HL-60/S4 treated with phorbol 12-myristate 13-acetate at 8.2 ng/mL for 4 days and 3 days (cell line): ENCODE measurements at regions not wholly inside any gene's neighbourhood (a gene's known extent, or its start where the extent isn't known, plus 50 kb on each side); places are given as distances from the start of the nearest gene placed in this dataset.

Experiments
- in situ Hi-C: fragments of 300-500 bp; cut with MboI; formaldehyde crosslinking; loops from 2 replicates; pipeline ENCODE4 v1.15.0; 2022; ENCODE audit warnings: low sequenced_read_pairs

GRCh38 chr7:26040085-26040484 is 111.9 kb upstream of the NFE2L3 start:
- in situ Hi-C loops, result no loop called here

GRCh38 chr7:26042237-26042636 is 109.8 kb upstream of the NFE2L3 start:
- in situ Hi-C loops, result no loop called here

GRCh38 chr7:26043801-26044200 is 108.2 kb upstream of the NFE2L3 start:
- in situ Hi-C loops, result no loop called here

DNA sequence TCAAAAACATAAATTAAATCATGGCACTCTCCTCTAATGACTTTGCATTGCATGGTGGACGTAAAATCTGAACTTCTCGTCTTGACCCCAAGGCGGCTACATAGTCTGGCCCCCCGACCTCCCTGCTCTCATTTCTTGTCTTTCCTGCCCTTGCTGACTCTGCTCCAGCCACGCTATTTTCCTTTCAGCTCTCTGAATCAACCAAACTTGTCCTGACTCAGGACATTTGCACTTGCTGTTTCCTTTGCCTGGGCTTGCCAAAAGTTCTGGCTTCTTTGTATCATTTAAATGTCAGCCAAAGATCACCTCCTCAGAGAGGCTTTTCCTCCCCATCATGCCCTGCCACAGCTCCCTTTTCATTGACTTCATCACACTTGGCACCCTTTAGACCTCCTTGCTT is 107.7 kb upstream of the NFE2L3 start:
- in situ Hi-C loops, result no loop called here

GRCh38 chr7:26046150-26046549 is 105.8 kb upstream of the NFE2L3 start:
- in situ Hi-C loops, result no loop called here

GRCh38 chr7:26046878-26047277 is 105.1 kb upstream of the NFE2L3 start:
- in situ Hi-C loops, result no loop called here

DNA sequence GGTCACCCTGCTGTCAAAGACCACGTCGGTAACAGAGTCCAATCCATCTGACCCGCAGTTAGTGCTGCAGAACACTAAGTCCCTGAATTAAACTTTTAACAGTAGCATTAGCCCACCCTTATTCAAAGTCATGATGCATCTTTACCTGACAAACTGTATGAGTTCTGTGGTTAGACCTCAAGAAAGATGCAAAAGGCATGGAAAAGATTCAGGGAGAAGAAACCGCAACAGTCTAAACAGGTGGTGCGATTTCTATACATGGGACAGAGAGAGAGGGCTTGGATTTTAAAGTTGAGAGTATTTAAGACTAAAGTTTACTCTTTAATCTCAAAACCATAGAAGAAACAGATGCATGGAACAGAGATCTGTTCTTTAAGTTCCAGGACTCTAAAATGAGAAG is 103.3 kb upstream of the NFE2L3 start:
- in situ Hi-C loops, result no loop called here

- in situ Hi-C loops, result no loop called here
These were observed 102.9 kb upstream of the NFE2L3 start for GRCh38 chr7:26049081-26049480.

GRCh38 chr7:26051021-26051420 is 101.0 kb upstream of the NFE2L3 start:
- in situ Hi-C loops, result no loop called here

GRCh38 chr7:26052706-26053105 is 99.3 kb upstream of the NFE2L3 start:
- in situ Hi-C loops, result no loop called here

- in situ Hi-C loops, result no loop called here
These were observed 97.6 kb upstream of the NFE2L3 start for GRCh38 chr7:26054386-26054785.

DNA sequence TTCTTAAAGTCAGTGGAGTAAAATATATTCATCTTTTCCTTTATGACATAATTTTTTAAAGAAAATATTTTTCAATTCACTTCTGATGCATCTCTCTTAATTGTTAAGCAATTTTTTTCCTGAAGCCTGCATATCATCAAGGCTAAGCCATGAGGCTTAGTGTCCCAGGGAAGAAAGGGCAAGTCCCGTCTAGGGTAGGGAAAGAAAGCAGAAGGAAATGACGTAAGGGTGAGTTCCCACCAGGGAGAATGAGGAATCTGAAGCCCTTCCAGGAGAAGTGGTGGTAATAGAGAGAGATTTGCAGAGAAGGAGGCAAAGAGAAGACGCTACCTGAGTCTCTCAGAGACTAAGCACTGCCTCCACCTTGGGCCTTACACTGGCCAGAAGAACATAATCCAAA is 96.8 kb upstream of the NFE2L3 start:
- in situ Hi-C loops, result no loop called here

GRCh38 chr7:26060733-26061677 is 91.0 kb upstream of the NFE2L3 start:
- in situ Hi-C loops, result no loop called here

GRCh38 chr7:26061678-26062603 is 90.1 kb upstream of the NFE2L3 start:
- in situ Hi-C loops, result no loop called here

DNA sequence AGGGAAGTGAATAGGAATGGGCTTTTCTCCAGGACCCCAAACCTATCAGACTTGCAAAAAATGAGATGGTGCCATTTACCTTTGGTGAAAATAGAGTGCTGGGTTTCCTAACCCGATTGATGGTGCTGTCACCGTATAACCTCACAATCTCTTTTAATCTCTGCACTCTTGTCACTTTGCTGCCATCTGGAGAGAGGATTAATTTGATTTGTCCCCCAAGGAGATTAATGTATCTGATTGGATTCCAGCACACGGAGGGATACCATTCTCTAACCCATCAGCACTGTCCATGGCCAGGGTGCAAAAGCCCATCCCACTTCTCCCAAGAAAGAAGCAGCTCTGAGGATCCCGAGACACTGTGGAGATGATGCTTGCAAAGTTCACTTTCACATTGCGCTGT is 86.3 kb upstream of the NFE2L3 start:
- in situ Hi-C loops, result no loop called here

DNA sequence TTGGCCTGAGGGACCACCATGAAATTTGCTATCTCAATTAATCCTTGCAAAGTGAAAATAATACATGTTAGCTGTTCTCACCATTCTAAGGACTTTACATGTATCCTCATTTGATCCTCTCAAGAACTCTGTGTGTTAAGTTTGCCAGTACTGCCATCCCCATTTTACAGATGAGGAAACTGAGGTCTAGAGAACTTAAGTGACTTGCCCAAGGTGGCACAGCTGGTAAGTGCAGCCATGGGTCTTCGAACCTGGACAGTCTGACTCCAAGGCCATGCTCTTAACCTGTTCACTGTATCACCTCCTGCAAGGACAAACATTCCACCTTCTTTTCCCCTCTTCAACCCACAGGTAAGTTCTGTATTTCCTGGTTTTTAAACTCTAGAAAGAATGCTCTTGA is 85.3 kb upstream of the NFE2L3 start:
- in situ Hi-C loops, result no loop called here

DNA sequence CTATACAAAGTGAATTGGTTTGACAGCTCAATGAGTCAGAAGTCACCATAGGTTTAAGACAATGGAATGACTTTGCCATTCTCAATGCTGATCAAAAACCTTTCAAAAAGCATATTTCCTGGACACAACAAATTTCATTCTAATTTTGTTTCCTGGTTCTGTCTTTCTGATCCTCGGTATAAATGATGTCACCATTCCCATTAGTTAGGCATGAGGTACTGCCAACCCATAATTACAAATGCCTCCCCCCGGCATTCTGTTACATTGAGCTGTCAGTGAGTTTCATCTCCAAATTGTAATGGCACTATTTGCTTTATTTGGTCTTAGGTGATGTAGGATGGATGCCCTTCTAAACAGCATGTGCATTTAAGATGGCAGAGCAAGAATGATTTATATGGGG is 81.7 kb upstream of the NFE2L3 start:
- in situ Hi-C loops, result no loop called here

DNA sequence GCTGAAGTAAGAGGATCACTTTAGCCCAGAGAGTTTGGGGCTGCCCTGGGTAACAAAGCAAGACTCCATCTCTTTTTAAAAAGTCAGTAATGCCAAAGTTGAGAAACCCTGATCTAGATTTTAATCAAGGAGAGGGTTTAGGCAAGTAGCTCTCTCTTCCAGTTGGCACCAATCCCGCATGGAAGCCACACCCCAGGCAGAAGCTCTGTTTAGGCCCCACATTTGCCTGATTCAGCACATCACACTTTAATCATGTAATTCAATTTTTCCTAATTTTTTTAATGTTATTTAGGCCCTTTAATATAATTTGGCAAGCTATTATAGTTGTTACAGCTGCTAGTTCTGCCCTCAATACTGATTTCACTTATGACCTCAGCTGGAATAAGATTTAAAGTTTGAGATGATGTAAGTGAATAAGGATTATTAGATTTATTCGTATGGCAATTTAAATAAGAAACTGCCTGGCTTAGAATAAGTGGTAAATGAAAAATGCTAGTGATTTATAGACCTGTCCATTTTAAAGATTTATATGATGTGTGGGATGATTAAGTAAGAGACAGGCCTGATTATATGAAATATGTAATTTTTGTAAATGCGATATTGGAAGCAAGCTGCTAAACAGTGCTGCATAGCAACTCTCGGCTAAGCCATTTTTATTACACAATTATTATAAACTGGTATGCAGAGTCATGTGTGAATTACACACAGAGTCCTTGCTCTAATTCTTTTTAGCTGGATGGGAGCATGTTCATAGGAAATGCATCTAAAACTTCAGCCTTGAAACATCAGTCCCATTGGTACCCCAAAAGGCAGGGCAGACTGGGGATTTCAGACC is 80.2 kb upstream of the NFE2L3 start:
- in situ Hi-C loops, result no loop called here

GRCh38 chr7:26073041-26073440 is 79.0 kb upstream of the NFE2L3 start:
- in situ Hi-C loops, result no loop called here

GRCh38 chr7:26074919-26075318 is 77.1 kb upstream of the NFE2L3 start:
- in situ Hi-C loops, result no loop called here

GRCh38 chr7:26076691-26077090 is 75.3 kb upstream of the NFE2L3 start:
- in situ Hi-C loops, result no loop called here
